Right lobe of liver (tissue), 6 donors: ENCODE measurements at regions not wholly inside any gene's neighbourhood (a gene's known extent, or its start where the extent isn't known, plus 50 kb on each side); places are given as distances from the start of the nearest gene placed in this dataset.

ENCODE experiments used
- ATAC-seq, 4 donors: fragments of 200-7000 bp; cut with Tn5 transposase; one replicate each; pipeline ENCODE4 v1.9.1; 2020; ENCODE audit warnings: mild to moderate bottlenecking in 4 of 4, moderate library complexity in 4 of 4
- DNase-seq, 3 donors: peaks; one replicate each; pipeline ENCODE4 v3.0.0-alpha.2; 2020
- H3K27ac ChIP-seq, 3 donors: fragments of 200-600 bp; one replicate each; pipeline ENCODE4 v1.8.0; 2022
- H3K27me3 ChIP-seq, 2 donors: fragments of 200-600 bp; one replicate each; pipeline ENCODE4 v1.8.0; 2022
- H3K36me3 ChIP-seq, 4 donors: fragments of 200-600 bp; sonication (generic) in 1 of 4; one replicate each; pipeline versions ENCODE4 v1.5.1 to v1.8.0; 2017 to 2022; ENCODE audit warnings: control low read depth in 1 of 4
- H3K4me1 ChIP-seq, 4 donors: fragments of 200-600 bp; sonication (generic) in 1 of 4; one replicate each; pipeline versions ENCODE4 v1.5.1 to v1.8.0; 2017 to 2022; ENCODE audit warnings: control low read depth in 1 of 4
- H3K4me3 ChIP-seq, 3 donors: fragments of 200-600 bp; one replicate each; pipeline ENCODE4 v1.8.0; 2022
- H3K9me3 ChIP-seq, 4 donors: fragments of 200-600 bp; sonication (generic) in 1 of 4; one replicate each; pipeline versions ENCODE4 v1.5.1 to v1.8.0; 2017 to 2022; ENCODE audit warnings: control low read depth in 1 of 4
- POLR2A ChIP-seq: fragments of 450-650 bp; IDR thresholded peaks from one replicate; pipeline ENCODE4 v1.6.1; 2017; ENCODE audit warnings: antibody characterized with exemption, mild to moderate bottlenecking
- WGBS: methylation state at CpG from one replicate; pipeline ENCODE4 v1.1.6; 2018; ENCODE audit warnings: low coverage, low lambda C conversion rate; ENCODE audit not compliant: insufficient coverage; ENCODE audit errors: missing lambda C conversion rate; 5-methylcytosine and 5-hydroxymethylcytosine counted together
- intact Hi-C, 2 donors: fragments of 100-400 bp; cut with DNase I; formaldehyde crosslinking; loops; one replicate each; pipeline versions ENCODE4 v1.11.2 to v1.14.1; 2022
- TF ChIP-seq, protein P1 (sequence below), 4 donors: fragments of 200-600 bp in 3 of 4; fragments of 450-650 bp in 1 of 4; IDR thresholded peaks; one replicate each; pipeline versions ENCODE4 v1.5.1 to v1.8.0; 2016 to 2022; ENCODE audit warnings: antibody characterized with exemption in 4 of 4, mild to moderate bottlenecking in 2 of 4
- donor health status: DM: no; HTN: yes; CAD: no.
- donor health status: DM: no; HTN: no; CAD: no.
- donor health status: DM: no; HTN: no; CAD: no.
- donor health status: DM: no; HTN: yes; CAD: no.
- donor health status: DM: no; HTN: yes; CAD: no.

- TF ChIP-seq, protein P1, sequence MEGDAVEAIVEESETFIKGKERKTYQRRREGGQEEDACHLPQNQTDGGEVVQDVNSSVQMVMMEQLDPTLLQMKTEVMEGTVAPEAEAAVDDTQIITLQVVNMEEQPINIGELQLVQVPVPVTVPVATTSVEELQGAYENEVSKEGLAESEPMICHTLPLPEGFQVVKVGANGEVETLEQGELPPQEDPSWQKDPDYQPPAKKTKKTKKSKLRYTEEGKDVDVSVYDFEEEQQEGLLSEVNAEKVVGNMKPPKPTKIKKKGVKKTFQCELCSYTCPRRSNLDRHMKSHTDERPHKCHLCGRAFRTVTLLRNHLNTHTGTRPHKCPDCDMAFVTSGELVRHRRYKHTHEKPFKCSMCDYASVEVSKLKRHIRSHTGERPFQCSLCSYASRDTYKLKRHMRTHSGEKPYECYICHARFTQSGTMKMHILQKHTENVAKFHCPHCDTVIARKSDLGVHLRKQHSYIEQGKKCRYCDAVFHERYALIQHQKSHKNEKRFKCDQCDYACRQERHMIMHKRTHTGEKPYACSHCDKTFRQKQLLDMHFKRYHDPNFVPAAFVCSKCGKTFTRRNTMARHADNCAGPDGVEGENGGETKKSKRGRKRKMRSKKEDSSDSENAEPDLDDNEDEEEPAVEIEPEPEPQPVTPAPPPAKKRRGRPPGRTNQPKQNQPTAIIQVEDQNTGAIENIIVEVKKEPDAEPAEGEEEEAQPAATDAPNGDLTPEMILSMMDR (IDR thresholded peaks at IDR 0.05) = no peak
- no peak for TF ChIP-seq POLR2A
- 86% methylated on average over 3 of the region's 3 CpGs for WGBS
- no peak for DNase-seq
Observed at GRCh38 chr11:115715251-115715770, 211.1 kb upstream of the CADM1 start.

DNA sequence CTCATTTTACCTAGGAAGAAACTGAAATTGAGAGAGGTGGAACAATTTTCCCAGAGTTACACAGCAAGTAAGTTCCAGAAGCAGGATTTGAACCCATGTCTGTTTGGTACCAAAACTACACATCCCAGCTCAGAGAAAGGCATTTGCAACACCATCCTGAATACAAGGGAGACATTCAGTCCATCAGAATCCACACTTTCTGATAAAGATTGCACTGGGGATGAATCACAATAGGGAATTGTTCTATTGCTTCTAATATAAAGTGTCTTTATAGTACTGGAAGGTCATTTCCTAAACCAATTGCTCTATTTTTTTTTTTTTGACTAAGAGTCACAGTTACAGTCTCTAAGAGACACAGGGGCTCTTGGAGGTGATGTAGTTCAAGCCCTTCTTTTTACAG, 208.1 kb upstream of the CADM1 start:
- no peaks in the 10 kb centered on the region for H3K36me3 ChIP-seq
- H3K27me3 ChIP-seq = no peaks in the 10 kb centered on the region
- H3K27ac ChIP-seq = no peak overlapping the region
- DNase-seq = no peak
- H3K9me3 ChIP-seq = no peaks in the 10 kb centered on the region
- TF ChIP-seq, protein P1 (IDR thresholded peaks at IDR 0.05) = no peak
- TF ChIP-seq POLR2A = no peak
- ATAC-seq = no peak
- no peak overlapping the region for H3K4me3 ChIP-seq
- H3K4me1 ChIP-seq = no peaks in the 10 kb centered on the region
- intact Hi-C loops = no loop called here

More at GRCh38 chr11:115715251-115715770, 211.1 kb upstream of the CADM1 start:
- no peaks in the 10 kb centered on the region for H3K27me3 ChIP-seq
- no peak for ATAC-seq
- H3K36me3 ChIP-seq = no peaks in the 10 kb centered on the region
- H3K4me1 ChIP-seq = peaks cover 0 to 7% (median 0%) of the 10 kb centered on the region in 4 donors
- no peak overlapping the region for H3K4me3 ChIP-seq
- intact Hi-C loops = no loop called here
- H3K9me3 ChIP-seq = no peaks in the 10 kb centered on the region
- no peak overlapping the region for H3K27ac ChIP-seq

- DNase-seq = no peak
- Histone ChIP-seq H3K36me3 (no peaks in the 10 kb centered on the region), H3K4me3 (no peak overlapping the region), H3K4me1 (no peaks in the 10 kb centered on the region), H3K9me3 (no peaks in the 10 kb centered on the region), H3K27ac (no peak overlapping the region), H3K27me3 (no peaks in the 10 kb centered on the region)
- intact Hi-C loops = no loop called here
- TF ChIP-seq POLR2A = no peak
- TF ChIP-seq, protein P1 (IDR thresholded peaks at IDR 0.05) = no peak
- 67% methylated on average over 4 of the region's 20 CpGs for WGBS
- ATAC-seq = no peak
Observed at GRCh38 chr11:115710980-115711379, 206.8 kb upstream of the CADM1 start.

- Histone ChIP-seq H3K4me1 (no peaks in the 10 kb centered on the region), H3K27ac (no peak overlapping the region), H3K9me3 (no peaks in the 10 kb centered on the region), H3K4me3 (no peak overlapping the region), H3K36me3 (no peaks in the 10 kb centered on the region), H3K27me3 (no peaks in the 10 kb centered on the region)
- no peak for ATAC-seq
- no peak for TF ChIP-seq POLR2A
- TF ChIP-seq, protein P1 (IDR thresholded peaks at IDR 0.05) = no peak
- 55% methylated on average over 4 of the region's 5 CpGs for WGBS
- intact Hi-C loops = no loop called here
- no peak for DNase-seq
Observed at GRCh38 chr11:115710426-115710825, 206.2 kb upstream of the CADM1 start.

GRCh38 chr11:115709297-115709696, 205.1 kb upstream of the CADM1 start:
- no peaks in the 10 kb centered on the region for H3K4me1 ChIP-seq
- TF ChIP-seq POLR2A = no peak
- TF ChIP-seq, protein P1 (IDR thresholded peaks at IDR 0.05) = no peak
- intact Hi-C loops = no loop called here
- H3K9me3 ChIP-seq = no peaks in the 10 kb centered on the region
- H3K27me3 ChIP-seq = no peaks in the 10 kb centered on the region
- no peaks in the 10 kb centered on the region for H3K36me3 ChIP-seq
- H3K27ac ChIP-seq = no peak overlapping the region
- H3K4me3 ChIP-seq = no peak overlapping the region
- peak in 3 of 4 donors; percentile 42 to 53 (median 47) for ATAC-seq
- WGBS = 32% methylated on average over 8 of the region's 8 CpGs
- DNase-seq = no peak
